Head of caudate nucleus (tissue), 42 donors: ENCODE measurements at regions not wholly inside any gene's neighbourhood (a gene's known extent, or its start where the extent isn't known, plus 50 kb on each side); places are given as distances from the start of the nearest gene placed in this dataset.
"Not testable (repeated sequence)": the region's sequence is repeated elsewhere in the genome, so short reads cannot be mapped to it uniquely, and the experiment has no call there.

Experiments used
- DNase-seq, 42 donors: peaks; one replicate each; pipeline versions ENCODE4 v3.0.0 to v3.0.0-alpha.2; 2020 to 2021; ENCODE audit warnings: mixed read lengths in 7 of 42
- intact Hi-C: fragments of 100-400 bp; cut with DNase I; formaldehyde crosslinking; loops from one replicate; pipeline ENCODE4 v1.15.0; 2022

- intact Hi-C loops, DNase-seq: not testable (repeated sequence)
Measured at GRCh38 chr1:95167503-95167902, 50.3 kb downstream of the TLCD4 start.

DNA sequence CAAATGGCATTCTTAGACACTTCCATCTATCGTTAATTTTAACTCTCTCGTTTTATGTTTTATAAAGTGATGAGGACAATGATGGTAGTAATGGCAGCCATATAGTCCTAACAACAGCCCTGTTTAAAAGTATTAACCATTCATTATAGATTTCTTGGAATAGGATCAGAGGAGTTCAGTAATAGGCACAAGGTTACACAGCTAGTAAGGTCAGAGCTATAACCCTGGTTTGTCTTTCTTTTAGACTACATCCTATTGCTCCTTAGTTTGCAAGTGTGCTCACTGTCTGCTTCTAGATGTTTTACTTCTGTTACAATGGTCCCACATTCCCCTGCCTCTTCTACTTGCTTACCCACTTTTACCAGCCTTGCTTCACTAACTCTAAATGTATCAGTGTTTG is 50.9 kb downstream of the TLCD4 start:
- intact Hi-C loops = no loop called here
- no peak for DNase-seq

DNA sequence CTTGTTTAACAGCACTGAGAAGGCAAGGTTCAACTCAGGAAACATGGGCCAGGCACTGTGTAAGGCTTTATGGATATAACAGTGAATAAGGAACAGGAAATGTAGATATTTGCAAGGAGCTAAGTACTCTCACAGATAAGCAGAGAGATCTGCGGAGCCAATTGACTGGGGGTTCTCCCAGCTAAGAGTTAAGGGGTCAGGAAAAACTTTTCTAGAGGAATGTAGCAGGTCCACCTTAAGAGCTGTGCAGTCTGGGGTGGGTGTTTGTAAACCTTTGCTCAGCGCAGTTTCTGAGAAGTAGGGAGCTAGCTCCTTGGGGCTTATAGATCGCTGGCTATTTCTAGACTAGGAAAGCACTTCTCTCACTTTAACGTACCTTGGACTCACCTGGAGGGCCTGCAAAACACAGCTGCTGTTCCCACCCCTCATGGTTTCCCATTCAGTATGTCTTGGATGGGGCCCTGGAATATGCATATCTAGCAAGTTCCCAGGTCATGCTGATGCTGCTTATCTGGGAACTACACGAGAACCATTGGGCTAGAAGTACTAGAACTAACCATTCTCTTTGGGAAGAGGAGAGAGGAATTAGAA is 51.7 kb downstream of the TLCD4 start:
- DNase-seq = no peak
- intact Hi-C loops = no loop called here

DNA sequence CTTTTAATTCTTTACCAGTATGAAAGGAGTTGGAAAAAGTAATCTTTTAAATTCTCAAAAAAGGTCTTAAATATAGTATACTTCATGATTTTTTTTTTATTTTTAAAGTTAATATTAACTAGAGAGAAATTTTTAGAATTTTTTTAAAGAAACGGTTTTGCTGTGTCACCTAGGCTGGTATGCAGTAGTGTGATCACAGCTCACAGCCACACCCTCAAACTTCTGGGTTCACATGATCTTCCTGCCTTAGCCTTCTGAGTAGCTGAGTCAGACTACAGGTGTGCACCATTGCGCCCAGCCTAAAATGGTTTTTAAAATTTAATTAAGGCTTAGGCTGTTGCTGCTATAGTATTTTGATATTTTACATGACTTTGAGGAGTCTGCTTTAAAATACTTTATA is 52.4 kb downstream of the TLCD4 start:
- no peak for DNase-seq
- intact Hi-C loops = no loop called here

- DNase-seq = no peak
- intact Hi-C loops = no loop called here
Measured at GRCh38 chr1:95171270-95172245, 54.4 kb downstream of the TLCD4 start.

DNA sequence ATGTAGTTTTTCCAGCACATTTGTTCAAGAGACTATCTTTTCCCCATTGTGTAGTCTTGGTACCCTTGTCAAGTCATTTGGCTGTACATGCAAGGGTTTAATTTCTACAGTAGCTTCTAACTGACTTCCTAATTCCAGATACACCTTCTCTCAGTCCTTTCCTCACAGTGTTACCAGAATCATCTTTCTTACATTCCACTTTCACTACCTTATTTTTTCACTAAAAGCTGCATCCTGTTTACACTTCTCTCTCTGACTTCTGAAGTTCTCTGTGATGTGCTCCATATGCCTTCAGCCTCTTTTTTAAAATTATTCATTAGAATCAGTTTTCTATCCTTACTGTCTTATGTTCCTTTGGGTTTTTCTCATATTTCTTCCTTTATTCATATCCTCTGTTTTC is 57.1 kb upstream of the RWDD3 start:
- intact Hi-C loops = no loop called here
- no peak for DNase-seq

DNA sequence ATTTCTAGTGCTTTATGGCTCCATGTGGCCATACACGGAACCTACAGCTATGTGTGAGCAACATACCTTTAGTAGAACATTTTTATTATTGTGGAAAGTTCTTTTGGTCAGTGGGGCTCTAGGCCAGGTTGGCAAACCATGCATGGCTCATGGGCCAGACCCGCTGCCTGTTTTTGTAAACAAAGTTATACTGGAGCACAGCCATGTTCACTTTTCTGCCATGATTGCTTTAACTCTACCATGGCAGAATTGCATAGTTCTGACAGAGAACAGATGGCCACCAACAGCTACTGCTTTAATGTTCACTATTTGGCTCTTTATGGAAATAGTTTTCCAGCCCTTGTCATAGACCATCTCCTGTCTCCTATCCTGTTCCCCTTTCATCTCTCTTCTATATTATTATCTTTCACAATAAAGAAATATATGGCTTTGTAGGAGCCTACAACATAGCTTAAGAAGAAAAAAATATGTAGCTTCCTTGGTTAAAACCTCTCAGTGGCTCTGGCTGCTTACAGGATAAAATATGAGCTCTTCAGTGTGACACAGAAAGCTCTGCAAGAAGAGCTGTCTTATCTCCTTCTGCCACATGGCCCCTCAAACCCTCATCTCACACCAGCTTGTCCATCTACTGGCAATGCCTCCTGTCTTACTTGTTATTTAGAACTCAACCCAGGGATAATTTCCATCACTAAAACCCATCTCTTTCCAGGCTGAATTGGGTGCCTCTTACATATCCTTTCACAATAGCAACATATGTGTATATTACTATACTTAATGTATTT is 54.6 kb upstream of the RWDD3 start:
- peak in 5 of 42 donors; percentile 13 to 40 (median 16) for DNase-seq
- intact Hi-C loops = no loop called here

DNA sequence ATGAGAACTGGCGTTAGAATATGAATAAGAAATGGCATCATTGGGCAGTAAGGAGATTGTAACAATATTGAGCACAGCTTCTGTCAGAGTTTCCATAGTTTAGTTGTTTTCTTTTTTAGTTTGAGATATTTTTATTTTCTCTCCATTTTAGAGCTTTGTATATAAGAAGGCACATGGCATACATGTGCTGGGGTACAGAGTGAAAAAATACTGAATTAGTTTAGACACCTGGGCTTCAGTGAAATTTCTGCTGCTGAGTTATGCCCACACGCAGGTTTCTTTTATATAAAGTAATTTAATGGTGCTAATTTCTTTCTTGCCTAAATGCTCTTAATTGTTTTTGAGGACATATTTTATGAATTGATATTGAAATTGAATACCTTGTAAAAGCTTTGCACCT is 53.6 kb upstream of the RWDD3 start:
- intact Hi-C loops = no loop called here
- no peak for DNase-seq

DNA sequence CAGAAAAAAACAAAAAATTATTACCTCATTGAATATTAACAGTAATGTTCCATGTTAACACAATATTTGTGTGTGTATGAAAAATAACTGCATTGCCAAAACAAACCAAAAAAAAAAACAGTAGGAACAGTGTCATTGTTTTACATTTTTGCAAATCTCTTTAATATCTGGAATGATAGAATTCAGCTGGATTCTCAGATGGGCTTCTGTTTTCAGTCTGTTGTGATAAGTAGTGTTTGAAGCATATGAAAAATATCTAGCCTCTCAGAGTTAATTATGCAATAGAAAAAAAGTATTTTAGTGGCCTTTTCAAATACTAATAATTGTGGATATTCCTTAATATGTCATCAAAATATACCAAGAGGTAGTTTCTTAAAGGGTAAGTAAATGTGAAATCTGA is 52.9 kb upstream of the RWDD3 start:
- DNase-seq = no peak
- intact Hi-C loops = no loop called here

- no peak for DNase-seq
- intact Hi-C loops = no loop called here
Measured at GRCh38 chr1:95183952-95184351, 50.1 kb upstream of the RWDD3 start.
